AG09309 (cell line): ENCODE measurements at regions not wholly inside any gene's neighbourhood (a gene's known extent, or its start where the extent isn't known, plus 50 kb on each side); places are given as distances from the start of the nearest gene placed in this dataset.

Experiments used
- DNase-seq: peaks from one replicate; pipeline ENCODE4 v3.0.0-alpha.2; 2010; ENCODE audit warnings: low read depth
- H3K4me3 ChIP-seq: 2 replicates; pipeline ENCODE4 v1.5.1; 2011; ENCODE audit warnings: mild to moderate bottlenecking, low read depth, low read length, moderate library complexity; ENCODE audit not compliant: control insufficient read depth
- CTCF ChIP-seq: IDR thresholded peaks from 2 replicates; pipeline ENCODE4 v1.5.1; 2011; ENCODE audit warnings: mild to moderate bottlenecking, low read depth, low read length, inconsistent platforms; ENCODE audit not compliant: insufficient read depth, control insufficient read depth; ENCODE audit errors: missing control alignments

- TF ChIP-seq CTCF = no peak
- H3K4me3 ChIP-seq = no peak overlapping the region
- DNase-seq = no peak
These were observed 54.2 kb upstream of the PARD3 start for GRCh38 chr10:34869135-34869836.

- no peak for DNase-seq
- no peak overlapping the region for H3K4me3 ChIP-seq
- TF ChIP-seq CTCF = no peak
These were observed 53.5 kb upstream of the PARD3 start for GRCh38 chr10:34868589-34868988.

GRCh38 chr10:34866848-34867247 lies 51.8 kb upstream of the PARD3 start:
- no peak for TF ChIP-seq CTCF
- H3K4me3 ChIP-seq = no peak overlapping the region
- no peak for DNase-seq
